ENCODE measurements at regions not wholly inside any gene's neighbourhood (a gene's known extent, or its start where the extent isn't known, plus 50 kb on each side); places are given as distances from the start of the nearest gene placed in this dataset.

GRCh38 chr9:129282731-129283211 lies 104.7 kb upstream of the IER5L start:
- TF ChIP-seq CTCF (IDR thresholded peaks at IDR 0.05) (no peak), POLR2A (IDR thresholded peaks at IDR 0.05) (no peak)
